SW 1271 (cell line): ENCODE measurements at regions not wholly inside any gene's neighbourhood (a gene's known extent, or its start where the extent isn't known, plus 50 kb on each side); places are given as distances from the start of the nearest gene placed in this dataset.
"Not testable (repeated sequence)": the region's sequence is repeated elsewhere in the genome, so short reads cannot be mapped to it uniquely, and the experiment has no call there.

Source experiments
- DNase-seq, 2 experiments: peaks; one replicate each; lab custom pipeline; 2025; lab: John Stamatoyannopoulos, UW

DNA sequence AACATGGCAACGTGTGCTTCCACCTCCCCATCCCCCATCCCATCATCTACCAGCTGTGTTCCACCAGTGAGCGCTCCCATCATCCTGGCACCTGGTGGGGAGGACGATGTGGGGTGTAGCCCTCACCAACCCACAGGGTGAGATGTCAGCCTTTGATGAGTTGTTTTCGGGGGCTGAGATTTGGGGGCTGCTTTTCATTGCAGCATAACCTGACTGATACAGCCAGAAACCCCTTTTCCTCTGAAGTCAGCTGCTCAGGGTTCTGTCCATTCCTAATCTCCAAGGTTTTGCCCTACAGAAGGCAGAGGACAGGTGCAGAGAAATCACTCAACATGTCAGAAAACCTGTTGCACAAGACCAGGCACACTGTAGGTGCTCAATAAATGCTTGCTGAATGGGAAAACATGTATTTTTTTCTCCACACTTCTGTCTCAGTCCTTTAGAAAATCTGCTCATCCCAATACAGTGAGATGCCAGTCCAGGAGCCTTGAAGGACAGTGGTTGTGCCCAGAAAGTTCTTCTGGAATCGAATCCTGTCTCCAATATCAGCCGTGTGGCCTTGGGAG lies 239.8 kb downstream of the RBM19 start:
- no peak for DNase-seq

DNA sequence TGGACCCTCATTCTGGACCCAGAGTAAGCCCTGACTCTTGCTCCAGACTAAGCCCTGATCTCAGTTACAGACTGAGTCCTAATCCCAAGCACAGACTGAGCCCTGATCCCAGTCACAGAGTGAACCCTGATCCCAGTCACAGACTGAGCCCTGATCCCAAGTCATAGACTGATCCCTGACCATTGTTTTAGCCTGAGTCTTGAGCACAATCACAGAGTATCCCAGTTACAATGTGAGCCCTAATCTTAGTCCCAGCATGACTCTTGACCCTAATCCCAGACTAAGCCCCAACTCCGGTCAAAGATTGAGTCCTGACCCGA lies 240.6 kb downstream of the RBM19 start:
- no peak for DNase-seq

DNA sequence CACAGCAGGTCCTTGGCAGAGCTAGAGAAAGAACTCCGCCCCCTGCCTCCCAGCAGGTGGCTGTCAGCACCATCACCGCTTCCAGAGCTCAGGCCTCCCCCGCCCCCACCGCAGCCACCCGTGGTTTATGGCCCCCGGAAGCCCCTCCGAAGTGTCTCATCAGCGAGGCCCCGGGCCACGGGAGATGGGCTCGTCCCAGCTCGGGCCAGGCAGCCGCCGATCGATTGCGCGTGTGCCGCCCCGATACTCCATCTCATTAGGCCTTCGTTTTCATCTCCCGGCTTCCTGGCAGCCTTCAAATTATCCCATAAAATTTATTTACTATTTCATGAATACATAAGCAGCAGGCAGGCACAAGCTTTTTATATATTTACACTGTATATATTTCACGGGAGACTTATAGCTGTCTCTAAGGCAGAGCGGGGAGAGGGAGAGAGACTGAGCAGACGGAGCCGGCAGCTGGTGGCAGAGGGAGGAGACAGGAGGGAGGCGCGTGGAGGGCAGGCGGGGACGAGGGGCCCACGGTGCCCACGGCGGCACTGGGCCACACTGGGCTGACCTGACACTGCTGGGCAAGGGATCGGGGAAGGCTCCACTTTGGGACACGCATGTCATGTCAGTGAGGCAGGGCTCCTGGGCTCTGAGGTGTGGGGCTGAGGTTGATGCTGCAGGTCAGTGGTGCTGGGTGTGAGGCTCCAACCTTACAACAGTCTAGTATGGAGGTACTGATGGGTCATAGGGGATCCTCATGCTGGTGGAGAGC lies 241.2 kb downstream of the RBM19 start:
- no peak for DNase-seq

DNA sequence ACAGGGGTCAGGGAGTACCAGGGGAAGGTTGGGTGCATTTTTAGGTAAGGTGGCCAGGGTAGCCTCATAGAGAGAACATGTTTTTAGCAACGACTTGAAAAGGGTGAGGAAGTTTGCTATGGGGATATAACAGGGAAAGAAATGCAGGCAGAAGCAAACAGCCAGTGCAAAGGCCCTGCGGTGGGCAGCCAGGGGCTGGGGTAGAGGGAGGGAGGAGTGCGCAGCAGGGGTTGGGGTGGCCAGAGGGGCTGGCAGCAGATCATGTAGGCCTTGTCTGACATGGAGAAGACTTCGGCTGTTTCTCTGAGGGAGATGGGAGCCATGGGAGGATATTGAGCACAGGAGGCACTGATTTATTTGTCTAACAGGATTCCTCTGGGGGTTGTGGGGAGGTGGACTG lies 242.5 kb downstream of the RBM19 start:
- DNase-seq, result no peak

DNA sequence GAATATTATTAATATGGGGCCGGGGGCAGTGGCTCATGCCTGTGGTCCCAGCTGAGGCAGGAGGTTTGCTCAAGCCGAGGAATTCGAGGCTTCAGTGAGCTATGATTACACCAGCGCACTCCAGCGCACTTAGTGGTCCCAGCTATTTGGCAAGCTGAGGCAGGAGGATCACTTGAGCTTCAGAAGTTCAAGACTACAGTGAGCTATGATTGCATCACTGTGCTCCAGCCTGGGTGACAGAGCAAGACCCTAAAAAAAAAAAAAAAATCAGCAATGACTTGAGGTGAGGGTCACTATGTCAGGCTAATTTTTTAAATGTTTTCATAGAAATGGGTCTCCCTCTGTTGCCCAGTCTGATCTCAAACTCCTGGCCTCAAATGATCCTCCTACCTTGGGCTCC lies 243.4 kb downstream of the RBM19 start:
- DNase-seq, result no peak

DNA sequence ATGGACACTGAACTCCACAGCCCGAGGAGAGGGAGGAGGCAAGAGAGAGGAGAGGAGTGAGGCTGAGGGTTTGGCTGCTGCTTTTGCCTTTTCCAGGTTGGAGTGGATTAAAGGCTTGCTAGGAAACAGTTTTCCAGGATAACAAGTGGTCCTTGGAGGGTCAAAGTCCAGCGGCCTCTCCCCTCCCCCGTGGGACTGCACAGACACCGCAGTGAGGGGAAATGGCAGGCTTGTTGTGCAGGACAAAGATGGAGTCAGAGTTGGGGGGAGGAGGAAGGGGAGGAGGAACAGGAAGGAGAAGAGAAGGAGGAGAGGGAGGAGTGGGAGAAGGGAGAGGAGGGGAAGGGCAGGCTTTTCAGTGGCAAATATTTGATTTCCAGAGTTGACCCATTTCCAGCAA lies 245.5 kb downstream of the RBM19 start:
- no peak for DNase-seq

DNA sequence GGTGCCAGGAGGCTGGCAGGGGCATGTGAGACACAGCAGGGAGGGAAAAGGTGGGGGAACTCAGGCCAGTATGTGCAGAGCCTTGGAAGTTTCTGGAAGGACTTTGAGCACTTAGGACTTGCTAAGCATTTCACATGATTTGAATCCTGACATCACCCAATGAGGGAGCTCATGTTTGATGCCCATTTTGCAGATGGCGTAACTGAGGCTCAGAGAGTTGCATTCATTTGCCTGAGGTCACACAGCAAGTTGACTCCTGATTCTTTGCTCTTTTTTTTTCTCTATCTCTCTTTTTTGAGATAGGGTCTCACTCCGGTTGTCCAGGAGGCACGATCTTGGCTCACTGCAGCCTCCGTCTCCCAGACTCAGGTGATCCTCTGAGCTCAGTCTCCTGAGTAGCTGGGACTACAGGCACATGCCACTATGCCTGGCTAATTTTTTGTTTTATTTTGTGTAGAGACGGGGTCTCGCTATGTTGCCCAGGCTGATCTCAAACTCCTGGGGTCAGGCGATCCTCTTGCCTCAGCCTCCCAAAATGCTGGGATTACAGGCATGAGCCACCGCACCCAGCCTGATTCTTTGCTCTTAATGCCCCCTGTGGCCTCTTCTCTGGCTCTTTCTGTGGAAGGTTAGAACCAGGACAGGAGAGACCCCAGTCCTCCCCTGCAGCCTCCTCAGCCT lies 246.1 kb downstream of the RBM19 start:
- DNase-seq, result no peak

DNA sequence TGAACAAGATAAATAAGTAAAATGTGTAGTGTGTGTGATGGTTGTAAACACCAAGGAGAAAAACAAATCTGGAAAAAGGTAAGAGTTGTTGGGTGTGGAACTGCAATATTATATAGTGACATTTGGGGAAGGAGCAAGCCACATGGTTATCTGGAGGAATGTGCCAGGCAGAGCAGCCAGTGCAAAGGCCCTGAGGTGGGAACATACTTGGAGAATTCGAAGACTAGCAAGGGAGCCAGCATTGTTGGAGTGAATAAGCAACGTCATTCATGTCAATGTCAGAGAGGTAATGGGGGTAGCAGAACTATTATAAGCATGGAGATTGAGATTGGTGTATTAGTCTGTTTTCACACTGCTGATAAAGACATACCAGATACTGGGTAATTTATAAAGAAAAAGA lies 241.5 kb upstream of the LHX5 start:
- DNase-seq, result no peak

DNA sequence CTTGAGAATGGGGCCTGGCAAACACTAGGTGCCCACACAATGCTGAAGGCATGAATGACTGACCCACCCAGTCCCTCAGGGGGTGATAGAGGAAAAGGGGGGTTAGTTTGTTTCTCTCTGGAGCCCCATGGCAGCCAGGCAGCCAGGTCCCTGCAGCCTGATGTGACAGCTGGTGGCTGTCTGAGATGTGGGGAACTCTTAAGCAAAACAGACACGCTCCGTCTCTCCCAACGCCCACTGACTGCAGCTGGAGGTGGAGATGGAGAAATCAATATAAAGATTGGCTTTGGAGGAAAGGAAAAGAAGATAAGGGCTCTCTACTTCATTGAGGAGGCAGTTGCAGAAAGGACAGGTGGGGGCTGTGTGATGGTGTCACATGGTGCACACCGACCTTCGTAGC lies 240.8 kb upstream of the LHX5 start:
- DNase-seq, result no peak

DNA sequence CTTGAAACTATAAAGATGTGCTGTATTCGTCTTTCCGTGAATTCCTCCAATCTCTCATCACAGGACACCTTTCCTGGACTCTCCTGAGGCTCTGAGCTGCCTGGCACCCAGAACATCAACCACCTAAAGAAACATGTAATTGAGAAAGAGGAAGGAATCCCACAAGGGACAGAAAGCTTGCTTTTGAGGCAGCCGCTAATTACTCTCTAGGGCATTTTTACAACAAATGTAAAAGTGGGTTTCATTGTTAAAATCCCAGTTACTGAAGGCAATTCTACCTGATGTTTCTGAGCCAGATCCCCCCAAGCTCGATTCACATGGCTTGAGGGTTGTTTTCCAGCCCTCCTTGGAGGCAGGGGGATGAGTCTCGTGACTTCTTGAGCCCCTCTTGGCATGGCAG lies 238.5 kb upstream of the LHX5 start:
- DNase-seq, result no peak

DNA sequence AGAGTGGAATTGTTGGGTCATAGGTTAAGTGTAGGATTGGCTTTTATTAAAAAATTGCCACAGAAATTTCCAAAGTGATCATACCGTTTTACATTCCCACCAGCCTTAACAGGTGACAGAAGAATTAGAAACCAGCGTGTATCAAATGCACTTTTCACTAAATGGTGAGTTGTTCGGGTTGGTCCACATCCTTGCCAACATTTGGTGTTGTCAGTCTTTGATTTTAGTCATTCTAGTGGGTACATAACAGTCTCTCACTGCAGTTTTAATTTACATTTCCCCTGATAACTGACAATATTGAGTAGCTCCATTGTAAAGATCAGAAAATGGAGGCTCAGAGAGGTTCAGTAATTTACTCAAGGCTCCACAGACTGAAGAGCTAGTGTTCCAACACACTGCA lies 237.8 kb upstream of the LHX5 start:
- no peak for DNase-seq

DNA sequence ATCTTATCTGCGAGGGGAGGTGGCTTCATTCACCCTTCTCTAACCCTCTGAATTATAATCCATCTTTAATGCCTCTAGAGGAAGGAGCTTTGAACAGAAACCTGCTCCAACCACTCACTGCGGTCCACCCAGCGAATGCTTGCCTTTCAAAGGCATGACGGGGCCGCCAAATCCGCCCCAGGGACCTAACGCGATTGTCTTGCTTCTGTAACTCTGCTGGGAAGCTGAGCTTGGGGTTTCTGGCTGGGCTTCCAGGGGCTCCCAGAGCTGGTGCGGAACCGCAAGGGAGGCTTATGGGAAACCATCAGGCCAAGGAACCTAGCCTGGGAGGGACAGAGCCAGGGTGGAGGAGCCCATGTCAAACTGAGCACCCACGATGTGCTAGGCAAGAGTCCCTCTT lies 231.2 kb upstream of the LHX5 start:
- DNase-seq, result no peak

DNA sequence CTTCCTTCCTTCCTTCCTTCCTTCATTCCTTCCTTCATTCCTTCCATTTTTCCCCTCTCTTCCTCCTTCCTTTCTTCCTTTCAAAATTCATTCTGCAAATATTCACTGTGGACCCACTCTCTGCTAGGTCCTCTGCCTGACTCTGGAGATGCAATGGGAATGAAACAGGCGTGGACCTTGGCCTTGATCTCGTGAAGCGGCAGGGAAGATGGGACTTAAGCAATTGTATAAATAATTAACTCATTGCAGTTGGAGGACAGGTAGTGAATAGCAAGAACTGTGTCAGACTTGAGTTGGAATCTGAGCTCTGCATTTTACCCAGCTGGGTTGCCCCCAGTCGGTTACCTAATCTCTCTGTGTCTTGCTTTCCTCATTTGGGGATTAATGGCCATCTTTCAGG lies 230.6 kb upstream of the LHX5 start:
- no peak for DNase-seq

DNA sequence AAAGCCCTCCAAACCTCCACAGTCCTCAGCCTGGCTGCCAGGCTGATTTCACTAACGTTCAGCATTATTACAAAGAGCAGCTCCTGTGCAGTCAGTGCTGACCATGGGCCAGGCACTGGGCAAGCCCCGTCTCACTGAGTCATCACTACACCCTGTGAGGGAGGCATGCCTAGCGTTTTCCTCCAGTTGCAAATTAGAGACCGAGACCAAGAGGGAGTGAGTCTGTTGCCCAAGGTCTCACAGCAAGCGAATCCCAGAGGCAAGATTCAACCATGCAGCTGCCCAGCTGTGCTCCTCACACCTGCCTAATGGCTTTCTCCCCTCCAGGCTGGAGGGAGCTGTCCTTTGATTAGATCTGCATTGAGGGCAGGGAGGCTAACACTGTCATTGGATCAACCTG lies 229.3 kb upstream of the LHX5 start:
- DNase-seq, result no peak

DNA sequence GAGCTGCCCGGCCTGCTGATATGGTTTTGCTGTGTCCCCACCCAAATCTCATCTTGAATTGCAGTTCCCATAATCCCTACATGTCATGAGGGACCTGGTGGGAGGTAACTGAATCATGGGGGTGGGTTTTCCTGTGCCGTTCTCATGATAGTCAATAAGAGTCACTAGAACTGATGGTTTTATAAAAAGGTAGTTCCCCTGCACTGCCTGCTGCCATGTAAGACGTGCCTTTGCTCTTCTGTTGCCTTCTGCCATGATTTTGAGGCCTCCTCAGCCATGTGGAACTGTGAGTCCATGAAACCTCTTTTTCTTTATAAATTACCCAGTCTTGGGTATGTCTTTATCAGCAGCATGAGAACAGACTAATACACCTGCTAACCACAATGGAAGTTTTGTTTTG lies 228.3 kb upstream of the LHX5 start:
- DNase-seq, result not testable (repeated sequence)

DNA sequence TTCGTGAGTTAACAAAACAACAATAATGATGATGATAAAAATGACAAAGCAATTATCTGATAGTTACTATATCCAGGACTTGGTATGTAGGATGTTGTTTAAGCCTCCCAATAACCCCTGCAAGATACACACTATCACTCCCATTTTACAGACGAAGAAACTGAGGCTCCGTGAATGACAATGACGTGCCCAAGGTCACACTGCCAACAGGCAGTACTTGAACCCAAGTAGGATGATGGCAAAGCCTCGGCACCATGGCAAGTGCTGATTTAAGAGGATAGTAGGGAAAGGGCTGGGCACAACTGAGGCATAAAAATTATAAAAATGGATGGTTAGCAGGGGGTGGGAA lies 226.8 kb upstream of the LHX5 start:
- no peak for DNase-seq

DNA sequence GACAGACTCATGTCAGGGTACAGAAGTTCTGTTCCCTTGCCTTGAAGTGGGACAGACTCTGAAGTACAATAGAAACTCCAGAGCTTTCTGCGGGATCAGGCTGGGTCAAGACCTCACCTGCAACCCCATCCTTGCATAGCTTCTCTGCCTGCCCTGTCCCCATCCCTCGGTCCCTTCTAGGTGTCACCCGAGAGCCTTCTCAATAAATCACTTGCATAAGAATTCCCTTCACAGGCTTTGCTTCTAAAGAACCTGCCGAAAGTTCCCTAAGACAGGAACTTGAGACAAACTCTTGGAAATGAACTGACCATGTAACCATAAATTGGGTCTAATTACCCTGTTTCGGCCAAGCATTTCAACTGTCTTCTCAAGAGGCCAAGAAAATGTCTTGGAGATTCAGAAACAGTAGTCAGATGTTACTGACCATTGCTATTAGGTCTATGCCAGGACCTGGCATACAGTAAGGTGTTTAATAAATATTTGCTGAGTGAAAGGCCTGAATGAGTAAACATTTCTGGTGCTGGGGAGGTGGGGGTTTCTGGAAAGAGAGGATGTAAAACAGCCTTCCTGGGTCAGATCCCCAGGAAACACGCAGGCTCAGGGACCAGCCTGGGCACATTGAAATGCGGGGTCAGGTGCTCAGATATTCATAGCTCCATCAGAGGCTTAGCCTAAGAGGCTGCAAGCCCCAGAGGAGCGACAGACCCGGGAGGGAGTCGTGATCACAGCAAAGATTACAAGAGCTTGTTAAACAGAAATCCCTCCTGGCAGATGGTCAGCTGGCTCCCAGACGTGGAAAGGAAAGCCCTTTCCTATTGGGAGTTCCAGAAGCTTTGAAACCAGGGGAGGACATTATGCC lies 226.2 kb upstream of the LHX5 start:
- DNase-seq, result no peak

DNA sequence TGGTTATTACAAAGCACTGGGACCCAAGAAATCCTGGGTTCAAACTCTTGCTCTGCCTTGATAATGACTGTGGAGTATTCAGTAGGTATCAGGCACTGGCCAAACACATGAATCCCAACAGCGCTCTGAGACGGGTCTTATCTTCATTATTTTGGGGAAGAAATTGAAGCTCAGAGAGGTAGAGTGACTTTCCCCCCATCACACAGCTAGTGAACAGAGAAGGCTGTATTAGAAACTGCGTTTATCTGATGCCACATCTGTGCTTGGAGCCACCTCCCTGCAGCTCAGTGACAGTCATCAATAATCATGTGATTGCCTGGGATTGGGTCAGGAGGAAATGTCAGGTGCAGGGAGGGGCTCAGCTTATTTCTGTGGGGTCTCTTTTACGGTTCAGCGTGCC lies 225.4 kb upstream of the LHX5 start:
- DNase-seq, result no peak

DNA sequence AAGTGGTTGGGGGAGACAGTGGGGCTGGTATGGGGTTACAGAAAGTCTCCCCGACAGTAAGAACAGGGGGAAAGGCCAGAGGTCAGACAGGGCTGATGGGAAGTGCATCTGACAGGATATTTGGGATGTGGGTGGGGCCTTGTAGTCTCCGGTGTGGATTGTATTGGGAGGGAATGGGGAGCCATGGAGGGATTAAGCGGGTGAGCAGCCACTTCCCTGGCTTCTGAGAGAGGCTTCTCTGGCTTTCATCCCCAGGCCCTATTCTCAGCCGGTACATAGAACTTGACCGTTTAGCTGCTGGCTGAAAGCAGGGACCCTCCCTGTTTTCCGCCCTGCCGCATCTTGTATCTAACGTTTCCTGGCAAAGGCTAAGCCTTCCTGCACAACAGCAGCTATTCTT lies 222.0 kb upstream of the LHX5 start:
- no peak for DNase-seq

DNA sequence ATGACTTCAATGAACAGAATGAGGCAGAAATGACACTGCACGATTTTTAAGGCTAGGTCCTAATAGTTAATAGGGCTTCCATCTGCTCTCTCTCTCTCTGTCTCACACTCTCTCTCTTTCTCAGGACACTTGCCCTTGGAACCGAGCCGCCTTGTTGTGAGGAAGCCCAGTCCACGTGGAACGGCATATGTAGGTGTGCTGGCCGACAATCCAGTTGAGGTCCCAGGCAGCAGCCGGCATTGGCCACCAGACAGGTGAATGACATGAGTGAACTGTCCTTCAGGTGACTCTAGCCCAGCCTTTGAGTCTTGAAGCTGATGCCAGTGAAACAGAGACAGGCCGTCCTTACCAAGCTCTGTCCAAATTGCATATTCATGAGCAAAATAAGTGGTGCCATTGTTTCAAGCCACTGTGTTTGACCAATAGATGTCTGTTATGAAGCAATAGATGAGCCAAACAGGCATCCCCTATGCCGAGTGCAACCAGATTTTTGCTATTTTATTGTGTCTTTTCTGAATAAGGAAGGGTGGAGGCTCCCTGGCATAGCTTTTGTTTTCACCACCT lies 217.5 kb upstream of the LHX5 start:
- DNase-seq, result no peak

DNA sequence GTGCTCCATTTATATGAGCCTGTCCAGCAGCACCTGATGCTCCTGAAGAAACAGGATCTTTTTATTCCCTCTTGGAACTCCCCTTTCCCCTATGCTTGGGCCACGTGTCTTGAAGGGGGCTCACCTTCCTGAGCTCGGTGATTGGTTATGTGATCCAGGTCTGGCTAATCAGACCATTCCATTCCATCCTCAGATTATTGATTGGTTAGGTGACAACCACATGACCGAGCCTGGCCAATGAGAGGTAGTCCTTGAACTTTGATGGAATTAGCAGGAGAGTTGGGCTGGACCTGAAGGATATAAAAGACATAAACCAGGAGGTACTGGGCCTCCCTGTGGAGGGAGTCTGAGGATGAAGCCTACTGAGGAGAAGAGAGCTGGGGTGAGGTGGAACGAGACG lies 216.6 kb upstream of the LHX5 start:
- DNase-seq, result no peak

DNA sequence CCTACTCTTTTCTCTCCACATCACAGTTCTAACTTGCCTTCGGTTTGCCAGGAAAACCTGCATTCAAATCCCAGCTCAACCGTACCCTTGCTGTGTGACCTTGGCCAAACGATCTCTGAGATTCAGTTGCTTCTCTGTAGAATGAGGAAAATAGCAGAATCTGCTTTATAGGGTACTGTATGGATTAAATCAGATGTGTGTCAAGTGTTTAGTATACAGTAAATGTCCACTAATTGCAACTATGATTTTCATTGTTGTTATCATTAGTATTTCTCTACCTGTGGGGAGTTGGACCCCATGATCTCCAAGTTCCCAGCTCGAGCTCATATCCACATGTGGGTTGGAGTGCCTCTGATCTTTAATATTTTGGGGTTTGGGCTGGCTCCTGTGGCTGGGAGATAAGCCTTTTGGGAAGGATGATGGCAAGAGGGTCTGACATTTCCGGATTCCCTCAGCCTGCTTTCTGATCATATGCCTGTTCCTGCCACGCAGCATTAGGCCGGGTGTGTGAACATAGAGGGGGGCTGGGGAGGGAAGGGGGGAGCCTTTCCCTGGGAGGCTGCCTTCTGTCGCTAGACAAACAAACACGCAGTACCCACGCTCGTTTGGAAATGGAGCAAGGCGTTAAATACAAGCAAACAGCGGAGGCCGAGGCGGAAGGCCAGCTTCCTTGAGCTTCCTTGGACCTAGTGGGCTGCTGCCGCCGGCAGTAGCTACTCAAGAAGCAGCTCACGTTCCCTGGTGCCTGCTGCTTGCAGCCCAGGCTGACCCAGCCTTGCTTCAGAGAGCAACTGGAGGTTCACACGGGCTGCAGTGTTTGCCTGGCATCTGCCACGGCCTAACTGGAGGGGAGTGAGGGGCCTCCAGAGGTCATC lies 213.5 kb upstream of the LHX5 start:
- no peak for DNase-seq
